ENCODE measurements at regions not wholly inside any gene's neighbourhood (a gene's known extent, or its start where the extent isn't known, plus 50 kb on each side); places are given as distances from the start of the nearest gene placed in this dataset.

- H3K4me1 Mint-ChIP-seq = no peaks in the 10 kb centered on the region
- POLR2A ChIA-PET = no interaction called here
- no peaks in the 10 kb centered on the region for H3K36me3 Mint-ChIP-seq (ENCODE audit: low read depth)
- no peak for ATAC-seq (ENCODE audit: low read depth)
- intact Hi-C loops (cut with micrococcal nuclease) = no loop called here
- H3K4me3 Mint-ChIP-seq = no peak overlapping the region
- H3K27me3 Mint-ChIP-seq = peaks cover 4% of the 10 kb centered on the region
- no peak for TF ChIP-seq CTCF (IDR thresholded peaks at IDR 0.05)
- no peak for DNase-seq
- no peaks in the 10 kb centered on the region for H3K9me3 Mint-ChIP-seq
- CTCF ChIA-PET = no interaction called here
- no peak overlapping the region for H3K27ac Mint-ChIP-seq
These were observed 307.6 kb downstream of the FGFR2 start for GRCh38 chr10:121290674-121291073.

GRCh38 chr10:121291376-121291775 is 306.9 kb downstream of the FGFR2 start:
- no peaks in the 10 kb centered on the region for H3K4me1 Mint-ChIP-seq
- CTCF ChIA-PET = no interaction called here
- H3K9me3 Mint-ChIP-seq = no peaks in the 10 kb centered on the region
- peaks cover 4% of the 10 kb centered on the region for H3K27me3 Mint-ChIP-seq
- no peak overlapping the region for H3K4me3 Mint-ChIP-seq
- no peak for TF ChIP-seq CTCF (IDR thresholded peaks at IDR 0.05)
- intact Hi-C loops (cut with micrococcal nuclease) = no loop called here
- DNase-seq (no peak), ATAC-seq (ENCODE audit: low read depth) (no peak)
- no peaks in the 10 kb centered on the region for H3K36me3 Mint-ChIP-seq (ENCODE audit: low read depth)
- POLR2A ChIA-PET = no interaction called here
- no peak overlapping the region for H3K27ac Mint-ChIP-seq

- no peaks in the 10 kb centered on the region for H3K4me1 Mint-ChIP-seq
- CTCF ChIA-PET = no interaction called here
- H3K9me3 Mint-ChIP-seq = no peaks in the 10 kb centered on the region
- no peaks in the 10 kb centered on the region for H3K36me3 Mint-ChIP-seq (ENCODE audit: low read depth)
- peaks cover 4% of the 10 kb centered on the region for H3K27me3 Mint-ChIP-seq
- TF ChIP-seq CTCF (IDR thresholded peaks at IDR 0.05) = no peak
- DNase-seq (no peak), ATAC-seq (ENCODE audit: low read depth) (no peak)
- intact Hi-C loops (cut with micrococcal nuclease) = no loop called here
- POLR2A ChIA-PET = no interaction called here
- H3K27ac Mint-ChIP-seq = no peak overlapping the region
- no peak overlapping the region for H3K4me3 Mint-ChIP-seq
These were observed 306.4 kb downstream of the FGFR2 start for GRCh38 chr10:121291823-121292222.

- Mint-ChIP-seq H3K4me3 (no peak overlapping the region), H3K27ac (no peak overlapping the region), H3K27me3 (peaks cover 4% of the 10 kb centered on the region), H3K36me3 (ENCODE audit: low read depth) (no peaks in the 10 kb centered on the region), H3K9me3 (no peaks in the 10 kb centered on the region), H3K4me1 (no peaks in the 10 kb centered on the region)
- POLR2A ChIA-PET = no interaction called here
- no peak for TF ChIP-seq CTCF (IDR thresholded peaks at IDR 0.05)
- intact Hi-C loops (cut with micrococcal nuclease) = no loop called here
- DNase-seq (no peak), ATAC-seq (ENCODE audit: low read depth) (no peak)
- CTCF ChIA-PET = no interaction called here
These were observed 305.9 kb downstream of the FGFR2 start for GRCh38 chr10:121292321-121292720.

GRCh38 chr10:121293110-121293509 is 305.1 kb downstream of the FGFR2 start:
- Mint-ChIP-seq H3K4me1 (no peaks in the 10 kb centered on the region), H3K9me3 (no peaks in the 10 kb centered on the region), H3K4me3 (no peak overlapping the region), H3K27ac (no peak overlapping the region), H3K36me3 (ENCODE audit: low read depth) (no peaks in the 10 kb centered on the region), H3K27me3 (peaks cover 4% of the 10 kb centered on the region)
- TF ChIP-seq CTCF (IDR thresholded peaks at IDR 0.05) = no peak
- DNase-seq (no peak), ATAC-seq (ENCODE audit: low read depth) (no peak)
- POLR2A ChIA-PET = no interaction called here
- intact Hi-C loops (cut with micrococcal nuclease) = no loop called here
- CTCF ChIA-PET = no interaction called here
